HepG2 (cell line): ENCODE measurements at regions not wholly inside any gene's neighbourhood (a gene's known extent, or its start where the extent isn't known, plus 50 kb on each side); places are given as distances from the start of the nearest gene placed in this dataset.

Experiments
- HNF4A ChIP-seq: sonication (generic); formaldehyde crosslinking; IDR thresholded peaks from 2 replicates; pipeline ENCODE4 v1.4.0; 2020; ENCODE audit warnings: missing genetic modification reagents
- KAT7 ChIP-seq: IDR thresholded peaks from 2 replicates; pipeline ENCODE4 v1.6.1; 2018; ENCODE audit warnings: borderline replicate concordance, missing compliant biosample characterization
- MZF1 ChIP-seq: sonication (generic); formaldehyde crosslinking; IDR thresholded peaks from 2 replicates; pipeline ENCODE4 v1.8.1; 2023; ENCODE audit warnings: mild to moderate bottlenecking, missing genetic modification reagents, borderline replicate concordance
- PHF5A ChIP-seq: IDR thresholded peaks from one replicate; pipeline ENCODE4 v1.6.1; 2018; ENCODE audit warnings: low read depth, missing genetic modification reagents; ENCODE audit not compliant: unreplicated experiment
- PTBP1 ChIP-seq: fragments of 200-400 bp; formaldehyde crosslinking; IDR thresholded peaks from 2 replicates; pipeline ENCODE4 v1.6.1; 2018; ENCODE audit warnings: low read length, low read depth; ENCODE audit not compliant: poor library complexity, severe bottlenecking
- ZBTB7B ChIP-seq: sonication (generic); formaldehyde crosslinking; IDR thresholded peaks from 2 replicates; pipeline ENCODE4 v1.4.0; 2020; ENCODE audit warnings: missing genetic modification reagents
- ZNF260 ChIP-seq: sonication (generic); formaldehyde crosslinking; IDR thresholded peaks from 2 replicates; pipeline ENCODE4 v1.4.0; 2020; ENCODE audit warnings: missing genetic modification reagents, low read depth, mild to moderate bottlenecking, borderline replicate concordance
- ZNF282 ChIP-seq: fragments of 450-650 bp; IDR thresholded peaks from 2 replicates; pipeline ENCODE4 v1.6.1; 2018; ENCODE audit not compliant: partially characterized antibody
- ZNF432 ChIP-seq: sonication (generic); formaldehyde crosslinking; IDR thresholded peaks from 2 replicates; pipeline ENCODE4 v1.5.0; 2020; ENCODE audit warnings: missing genetic modification reagents, mild to moderate bottlenecking, borderline replicate concordance
- ZNF567 ChIP-seq: sonication (generic); formaldehyde crosslinking; IDR thresholded peaks from 2 replicates; pipeline ENCODE4 v1.8.1; 2023; ENCODE audit warnings: mild to moderate bottlenecking, missing genetic modification reagents, borderline replicate concordance
- ZNF7 ChIP-seq: IDR thresholded peaks from 2 replicates; pipeline ENCODE4 v1.6.1; 2016; ENCODE audit warnings: missing biosample characterization, missing genetic modification reagents
- ZNF724P ChIP-seq: sonication (generic); formaldehyde crosslinking; IDR thresholded peaks from 2 replicates; pipeline ENCODE4 v1.8.0; 2022; ENCODE audit warnings: missing genetic modification reagents, borderline replicate concordance
- TF ChIP-seq, protein P1 (sequence below): sonication (generic); formaldehyde crosslinking; IDR thresholded peaks from 2 replicates; pipeline ENCODE4 v1.4.0; 2020; ENCODE audit warnings: missing genetic modification reagents, borderline replicate concordance
- TF ChIP-seq, protein P2 (sequence below): sonication (generic); formaldehyde crosslinking; IDR thresholded peaks from 2 replicates; pipeline ENCODE4 v1.5.0; 2020; ENCODE audit warnings: mild to moderate bottlenecking, missing genetic modification reagents
- TF ChIP-seq, protein P3 (sequence below): sonication (generic); formaldehyde crosslinking; IDR thresholded peaks from 2 replicates; pipeline ENCODE4 v1.5.0; 2020; ENCODE audit warnings: missing genetic modification reagents, mild to moderate bottlenecking, borderline replicate concordance
- TF ChIP-seq, protein P4 (sequence below): sonication (generic); formaldehyde crosslinking; IDR thresholded peaks from 2 replicates; pipeline ENCODE4 v1.4.0; 2020; ENCODE audit warnings: missing genetic modification reagents
- TF ChIP-seq, protein P5 (sequence below): IDR thresholded peaks from 2 replicates; pipeline ENCODE4 v1.6.1; 2016; ENCODE audit warnings: missing genetic modification reagents, missing compliant biosample characterization
- TF ChIP-seq, protein P6 (sequence below): sonication (generic); formaldehyde crosslinking; IDR thresholded peaks from 2 replicates; pipeline ENCODE4 v1.8.0; 2022; ENCODE audit warnings: missing genetic modification reagents, mild to moderate bottlenecking, inconsistent platforms, borderline replicate concordance

DNA sequence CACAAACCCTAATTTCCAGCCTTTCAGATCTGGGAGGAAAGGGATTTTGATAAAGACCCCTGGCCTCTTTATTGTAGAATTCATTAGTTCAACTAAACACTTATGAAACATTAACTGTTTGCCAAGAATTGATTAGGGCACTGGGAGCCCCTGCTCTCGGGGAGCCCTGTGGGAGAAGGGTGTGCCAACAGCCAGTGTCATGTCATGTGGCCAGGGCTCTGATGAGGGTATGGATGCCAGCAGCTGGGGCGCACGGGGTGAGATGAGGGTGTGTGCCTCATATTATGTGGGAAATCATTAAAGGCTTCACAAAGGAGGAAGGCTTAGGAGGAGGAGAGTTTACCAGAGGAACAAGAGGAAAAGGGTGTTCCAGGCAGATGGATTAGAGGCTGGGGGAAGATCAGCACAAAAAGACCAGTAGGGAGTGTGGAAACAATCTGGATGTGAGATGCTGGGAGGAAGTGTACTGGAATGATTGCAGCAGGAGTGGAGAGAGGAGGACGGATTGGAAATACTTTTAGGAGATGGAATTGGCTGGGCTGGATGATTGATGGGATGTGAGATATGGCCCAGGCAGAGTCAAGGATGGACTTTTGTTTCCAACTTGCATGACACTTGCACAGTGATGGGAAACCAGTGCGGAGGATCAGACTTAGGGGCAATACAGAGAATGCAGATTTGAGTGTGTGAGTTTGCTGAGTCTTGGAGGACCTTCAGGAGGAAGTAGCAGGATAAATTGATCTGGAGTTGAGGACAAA lies 137.8 kb downstream of the CSNK2A3 start (continued):
- TF ChIP-seq, protein P1, sequence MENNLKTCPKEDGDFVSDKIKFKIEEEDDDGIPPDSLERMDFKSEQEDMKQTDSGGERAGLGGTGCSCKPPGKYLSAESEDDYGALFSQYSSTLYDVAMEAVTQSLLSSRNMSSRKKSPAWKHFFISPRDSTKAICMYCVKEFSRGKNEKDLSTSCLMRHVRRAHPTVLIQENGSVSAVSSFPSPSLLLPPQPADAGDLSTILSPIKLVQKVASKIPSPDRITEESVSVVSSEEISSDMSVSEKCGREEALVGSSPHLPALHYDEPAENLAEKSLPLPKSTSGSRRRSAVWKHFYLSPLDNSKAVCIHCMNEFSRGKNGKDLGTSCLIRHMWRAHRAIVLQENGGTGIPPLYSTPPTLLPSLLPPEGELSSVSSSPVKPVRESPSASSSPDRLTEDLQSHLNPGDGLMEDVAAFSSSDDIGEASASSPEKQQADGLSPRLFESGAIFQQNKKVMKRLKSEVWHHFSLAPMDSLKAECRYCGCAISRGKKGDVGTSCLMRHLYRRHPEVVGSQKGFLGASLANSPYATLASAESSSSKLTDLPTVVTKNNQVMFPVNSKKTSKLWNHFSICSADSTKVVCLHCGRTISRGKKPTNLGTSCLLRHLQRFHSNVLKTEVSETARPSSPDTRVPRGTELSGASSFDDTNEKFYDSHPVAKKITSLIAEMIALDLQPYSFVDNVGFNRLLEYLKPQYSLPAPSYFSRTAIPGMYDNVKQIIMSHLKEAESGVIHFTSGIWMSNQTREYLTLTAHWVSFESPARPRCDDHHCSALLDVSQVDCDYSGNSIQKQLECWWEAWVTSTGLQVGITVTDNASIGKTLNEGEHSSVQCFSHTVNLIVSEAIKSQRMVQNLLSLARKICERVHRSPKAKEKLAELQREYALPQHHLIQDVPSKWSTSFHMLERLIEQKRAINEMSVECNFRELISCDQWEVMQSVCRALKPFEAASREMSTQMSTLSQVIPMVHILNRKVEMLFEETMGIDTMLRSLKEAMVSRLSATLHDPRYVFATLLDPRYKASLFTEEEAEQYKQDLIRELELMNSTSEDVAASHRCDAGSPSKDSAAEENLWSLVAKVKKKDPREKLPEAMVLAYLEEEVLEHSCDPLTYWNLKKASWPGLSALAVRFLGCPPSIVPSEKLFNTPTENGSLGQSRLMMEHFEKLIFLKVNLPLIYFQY (CRISPR knock-in tag): no peak
- no peak for TF ChIP-seq KAT7 (CRISPR knock-in tag)
- no peak for TF ChIP-seq ZNF724P
- no peak for TF ChIP-seq MZF1
- TF ChIP-seq, protein P2, sequence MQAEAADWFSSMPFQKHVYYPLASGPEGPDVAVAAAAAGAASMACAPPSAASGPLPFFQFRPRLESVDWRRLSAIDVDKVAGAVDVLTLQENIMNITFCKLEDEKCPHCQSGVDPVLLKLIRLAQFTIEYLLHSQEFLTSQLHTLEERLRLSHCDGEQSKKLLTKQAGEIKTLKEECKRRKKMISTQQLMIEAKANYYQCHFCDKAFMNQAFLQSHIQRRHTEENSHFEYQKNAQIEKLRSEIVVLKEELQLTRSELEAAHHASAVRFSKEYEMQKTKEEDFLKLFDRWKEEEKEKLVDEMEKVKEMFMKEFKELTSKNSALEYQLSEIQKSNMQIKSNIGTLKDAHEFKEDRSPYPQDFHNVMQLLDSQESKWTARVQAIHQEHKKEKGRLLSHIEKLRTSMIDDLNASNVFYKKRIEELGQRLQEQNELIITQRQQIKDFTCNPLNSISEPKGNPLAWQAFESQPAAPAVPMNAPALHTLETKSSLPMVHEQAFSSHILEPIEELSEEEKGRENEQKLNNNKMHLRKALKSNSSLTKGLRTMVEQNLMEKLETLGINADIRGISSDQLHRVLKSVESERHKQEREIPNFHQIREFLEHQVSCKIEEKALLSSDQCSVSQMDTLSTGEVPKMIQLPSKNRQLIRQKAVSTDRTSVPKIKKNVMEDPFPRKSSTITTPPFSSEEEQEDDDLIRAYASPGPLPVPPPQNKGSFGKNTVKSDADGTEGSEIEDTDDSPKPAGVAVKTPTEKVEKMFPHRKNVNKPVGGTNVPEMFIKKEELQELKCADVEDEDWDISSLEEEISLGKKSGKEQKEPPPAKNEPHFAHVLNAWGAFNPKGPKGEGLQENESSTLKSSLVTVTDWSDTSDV (CRISPR knock-in tag): no peak
- no peak for TF ChIP-seq ZNF260 (CRISPR knock-in tag)
- no peak for TF ChIP-seq HNF4A (CRISPR knock-in tag)
- TF ChIP-seq ZBTB7B (CRISPR knock-in tag): no peak
- TF ChIP-seq ZNF7 (CRISPR knock-in tag): no peak
- TF ChIP-seq ZNF432 (CRISPR knock-in tag): no peak
- TF ChIP-seq ZNF567 (CRISPR knock-in tag): no peak
- TF ChIP-seq, protein P3, sequence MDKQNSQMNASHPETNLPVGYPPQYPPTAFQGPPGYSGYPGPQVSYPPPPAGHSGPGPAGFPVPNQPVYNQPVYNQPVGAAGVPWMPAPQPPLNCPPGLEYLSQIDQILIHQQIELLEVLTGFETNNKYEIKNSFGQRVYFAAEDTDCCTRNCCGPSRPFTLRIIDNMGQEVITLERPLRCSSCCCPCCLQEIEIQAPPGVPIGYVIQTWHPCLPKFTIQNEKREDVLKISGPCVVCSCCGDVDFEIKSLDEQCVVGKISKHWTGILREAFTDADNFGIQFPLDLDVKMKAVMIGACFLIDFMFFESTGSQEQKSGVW (CRISPR knock-in tag): no peak
- no peak for TF ChIP-seq ZNF282
- no peak for TF ChIP-seq PTBP1
- no peak for TF ChIP-seq PHF5A
- TF ChIP-seq, protein P4, sequence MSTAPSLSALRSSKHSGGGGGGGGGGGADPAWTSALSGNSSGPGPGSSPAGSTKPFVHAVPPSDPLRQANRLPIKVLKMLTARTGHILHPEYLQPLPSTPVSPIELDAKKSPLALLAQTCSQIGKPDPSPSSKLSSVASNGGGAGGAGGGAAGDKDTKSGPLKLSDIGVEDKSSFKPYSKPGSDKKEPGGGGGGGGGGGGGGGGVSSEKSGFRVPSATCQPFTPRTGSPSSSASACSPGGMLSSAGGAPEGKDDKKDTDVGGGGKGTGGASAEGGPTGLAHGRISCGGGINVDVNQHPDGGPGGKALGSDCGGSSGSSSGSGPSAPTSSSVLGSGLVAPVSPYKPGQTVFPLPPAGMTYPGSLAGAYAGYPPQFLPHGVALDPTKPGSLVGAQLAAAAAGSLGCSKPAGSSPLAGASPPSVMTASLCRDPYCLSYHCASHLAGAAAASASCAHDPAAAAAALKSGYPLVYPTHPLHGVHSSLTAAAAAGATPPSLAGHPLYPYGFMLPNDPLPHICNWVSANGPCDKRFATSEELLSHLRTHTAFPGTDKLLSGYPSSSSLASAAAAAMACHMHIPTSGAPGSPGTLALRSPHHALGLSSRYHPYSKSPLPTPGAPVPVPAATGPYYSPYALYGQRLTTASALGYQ (CRISPR knock-in tag): no peak
- TF ChIP-seq, protein P5, sequence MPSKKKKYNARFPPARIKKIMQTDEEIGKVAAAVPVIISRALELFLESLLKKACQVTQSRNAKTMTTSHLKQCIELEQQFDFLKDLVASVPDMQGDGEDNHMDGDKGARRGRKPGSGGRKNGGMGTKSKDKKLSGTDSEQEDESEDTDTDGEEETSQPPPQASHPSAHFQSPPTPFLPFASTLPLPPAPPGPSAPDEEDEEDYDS (CRISPR knock-in tag): no peak
- TF ChIP-seq, protein P6, sequence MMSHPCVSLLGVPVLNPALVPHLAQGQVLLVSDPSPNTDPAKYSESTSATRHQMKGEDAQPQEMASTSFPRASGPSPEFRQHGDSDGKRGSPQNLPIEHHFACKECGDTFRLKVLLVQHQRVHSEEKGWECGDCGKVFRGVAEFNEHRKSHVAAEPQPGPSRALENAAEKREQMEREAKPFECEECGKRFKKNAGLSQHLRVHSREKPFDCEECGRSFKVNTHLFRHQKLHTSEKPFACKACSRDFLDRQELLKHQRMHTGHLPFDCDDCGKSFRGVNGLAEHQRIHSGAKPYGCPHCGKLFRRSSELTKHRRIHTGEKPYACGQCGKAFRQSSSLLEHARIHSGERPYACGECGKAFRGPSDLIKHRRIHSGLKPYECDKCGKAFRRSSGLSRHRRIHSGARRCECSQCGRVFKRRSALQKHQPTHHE (CRISPR knock-in tag): no peak
